Endothelial cell (in vitro differentiated cells): ENCODE measurements at regions not wholly inside any gene's neighbourhood (a gene's known extent, or its start where the extent isn't known, plus 50 kb on each side); places are given as distances from the start of the nearest gene placed in this dataset.
"Not testable (repeated sequence)": the region's sequence is repeated elsewhere in the genome, so short reads cannot be mapped to it uniquely, and the experiment has no call there.

Source experiments
- DNase-seq: peaks from one replicate; pipeline ENCODE4 v3.0.0; 2021; ENCODE audit warnings: low spot score
- H3K27ac Mint-ChIP-seq: one replicate; pipeline ENCODE4 v1.8.0; 2021; ENCODE audit warnings: mixed read lengths, inconsistent platforms; ENCODE audit not compliant: unreplicated experiment
- H3K27me3 Mint-ChIP-seq: one replicate; pipeline ENCODE4 v1.8.0; 2021; ENCODE audit warnings: mild to moderate bottlenecking, moderate library complexity, mixed read lengths, inconsistent platforms; ENCODE audit not compliant: unreplicated experiment
- H3K36me3 Mint-ChIP-seq: one replicate; pipeline ENCODE4 v1.8.0; 2021; ENCODE audit warnings: mild to moderate bottlenecking, low read depth, mixed read lengths, inconsistent platforms; ENCODE audit not compliant: unreplicated experiment
- H3K4me1 Mint-ChIP-seq: one replicate; pipeline ENCODE4 v1.8.0; 2021; ENCODE audit warnings: mild to moderate bottlenecking, mixed read lengths, inconsistent platforms; ENCODE audit not compliant: unreplicated experiment
- H3K4me3 Mint-ChIP-seq: one replicate; pipeline ENCODE4 v1.8.0; 2021; ENCODE audit warnings: mild to moderate bottlenecking, mixed read lengths, inconsistent platforms; ENCODE audit not compliant: unreplicated experiment
- H3K9me3 Mint-ChIP-seq: one replicate; pipeline ENCODE4 v1.8.0; 2021; ENCODE audit warnings: mixed read lengths, inconsistent platforms; ENCODE audit not compliant: unreplicated experiment
- CTCF ChIP-seq: fragments of 200-600 bp; sonication (generic); IDR thresholded peaks from one replicate; pipeline ENCODE4 v1.5.0; 2021; ENCODE audit warnings: antibody characterized with exemption; ENCODE audit not compliant: unreplicated experiment

GRCh38 chr1:166682588-166682987, 156.7 kb upstream of the POGK start:
- Mint-ChIP-seq H3K9me3 (no peaks in the 10 kb centered on the region), H3K4me1 (no peaks in the 10 kb centered on the region), H3K27me3 (no peaks in the 10 kb centered on the region), H3K36me3 (no peaks in the 10 kb centered on the region), H3K4me3 (no peak overlapping the region), H3K27ac (no peak overlapping the region)
- DNase-seq: no peak
- no peak for TF ChIP-seq CTCF

GRCh38 chr1:166684669-166685068, 154.6 kb upstream of the POGK start:
- H3K9me3 Mint-ChIP-seq, H3K4me3 Mint-ChIP-seq, DNase-seq, H3K4me1 Mint-ChIP-seq, H3K27ac Mint-ChIP-seq, H3K27me3 Mint-ChIP-seq, H3K36me3 Mint-ChIP-seq: not testable (repeated sequence)

GRCh38 chr1:166685200-166685599, 154.1 kb upstream of the POGK start:
- H3K36me3 Mint-ChIP-seq: no peaks in the 10 kb centered on the region
- no peak for DNase-seq
- no peak overlapping the region for H3K27ac Mint-ChIP-seq
- no peaks in the 10 kb centered on the region for H3K4me1 Mint-ChIP-seq
- TF ChIP-seq CTCF: no peak
- H3K9me3 Mint-ChIP-seq: no peaks in the 10 kb centered on the region
- no peak overlapping the region for H3K4me3 Mint-ChIP-seq
- no peaks in the 10 kb centered on the region for H3K27me3 Mint-ChIP-seq

DNA sequence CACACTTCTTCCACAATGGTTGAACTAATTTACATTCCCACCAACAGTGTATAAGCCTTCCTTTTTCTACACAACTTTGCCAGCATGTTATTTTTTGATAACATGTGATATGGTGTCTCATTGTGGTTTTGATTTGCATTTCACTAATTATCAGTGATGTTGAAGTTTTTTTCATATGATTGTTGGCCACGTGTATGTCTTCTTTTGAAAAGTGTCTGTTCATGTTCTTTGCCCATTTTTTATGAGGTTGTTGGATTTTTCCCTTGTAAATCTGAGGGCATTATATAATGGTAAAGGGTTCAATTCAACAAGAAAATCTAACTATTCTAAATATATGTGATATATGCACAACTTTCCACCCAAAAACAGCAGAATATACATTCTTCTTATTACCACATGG, 153.4 kb upstream of the POGK start:
- not testable (repeated sequence) for H3K36me3 Mint-ChIP-seq, H3K4me1 Mint-ChIP-seq, DNase-seq, H3K9me3 Mint-ChIP-seq, H3K27me3 Mint-ChIP-seq, H3K27ac Mint-ChIP-seq, H3K4me3 Mint-ChIP-seq

- not testable (repeated sequence) for H3K4me3 Mint-ChIP-seq, H3K27me3 Mint-ChIP-seq, H3K4me1 Mint-ChIP-seq, H3K9me3 Mint-ChIP-seq, H3K27ac Mint-ChIP-seq, H3K36me3 Mint-ChIP-seq, DNase-seq
Observed at GRCh38 chr1:166690596-166690995, 148.7 kb upstream of the POGK start.

- peaks cover 4% of the 10 kb centered on the region for H3K4me1 Mint-ChIP-seq
- no peak overlapping the region for H3K27ac Mint-ChIP-seq
- no peak overlapping the region for H3K4me3 Mint-ChIP-seq
- TF ChIP-seq CTCF: no peak
- no peaks in the 10 kb centered on the region for H3K27me3 Mint-ChIP-seq
- no peaks in the 10 kb centered on the region for H3K36me3 Mint-ChIP-seq
- DNase-seq: no peak
- H3K9me3 Mint-ChIP-seq: no peaks in the 10 kb centered on the region
Observed at GRCh38 chr1:166691476-166691875, 147.8 kb upstream of the POGK start.

GRCh38 chr1:166692346-166692745, 146.9 kb upstream of the POGK start:
- no peak for TF ChIP-seq CTCF
- no peaks in the 10 kb centered on the region for H3K9me3 Mint-ChIP-seq
- H3K36me3 Mint-ChIP-seq: no peaks in the 10 kb centered on the region
- peaks cover 4% of the 10 kb centered on the region for H3K4me1 Mint-ChIP-seq
- no peaks in the 10 kb centered on the region for H3K27me3 Mint-ChIP-seq
- no peak overlapping the region for H3K27ac Mint-ChIP-seq
- DNase-seq: no peak
- H3K4me3 Mint-ChIP-seq: no peak overlapping the region
